LNCaP clone FGC (cell line): ENCODE measurements at regions not wholly inside any gene's neighbourhood (a gene's known extent, or its start where the extent isn't known, plus 50 kb on each side); places are given as distances from the start of the nearest gene placed in this dataset.

Source experiments
- DNase-seq: peaks from one replicate; pipeline ENCODE4 v3.0.0-alpha.2; 2011; ENCODE audit warnings: low read depth
- H3K4me3 ChIP-seq: 2 replicates; pipeline ENCODE4 v1.5.1; 2011; ENCODE audit warnings: mild to moderate bottlenecking, low read depth, low read length, control low read depth
- CTCF ChIP-seq: IDR thresholded peaks from 2 replicates; pipeline ENCODE4 v1.5.1; 2012; ENCODE audit warnings: mild to moderate bottlenecking; ENCODE audit not compliant: control insufficient read depth, insufficient read depth; ENCODE audit errors: extremely low read depth

DNA sequence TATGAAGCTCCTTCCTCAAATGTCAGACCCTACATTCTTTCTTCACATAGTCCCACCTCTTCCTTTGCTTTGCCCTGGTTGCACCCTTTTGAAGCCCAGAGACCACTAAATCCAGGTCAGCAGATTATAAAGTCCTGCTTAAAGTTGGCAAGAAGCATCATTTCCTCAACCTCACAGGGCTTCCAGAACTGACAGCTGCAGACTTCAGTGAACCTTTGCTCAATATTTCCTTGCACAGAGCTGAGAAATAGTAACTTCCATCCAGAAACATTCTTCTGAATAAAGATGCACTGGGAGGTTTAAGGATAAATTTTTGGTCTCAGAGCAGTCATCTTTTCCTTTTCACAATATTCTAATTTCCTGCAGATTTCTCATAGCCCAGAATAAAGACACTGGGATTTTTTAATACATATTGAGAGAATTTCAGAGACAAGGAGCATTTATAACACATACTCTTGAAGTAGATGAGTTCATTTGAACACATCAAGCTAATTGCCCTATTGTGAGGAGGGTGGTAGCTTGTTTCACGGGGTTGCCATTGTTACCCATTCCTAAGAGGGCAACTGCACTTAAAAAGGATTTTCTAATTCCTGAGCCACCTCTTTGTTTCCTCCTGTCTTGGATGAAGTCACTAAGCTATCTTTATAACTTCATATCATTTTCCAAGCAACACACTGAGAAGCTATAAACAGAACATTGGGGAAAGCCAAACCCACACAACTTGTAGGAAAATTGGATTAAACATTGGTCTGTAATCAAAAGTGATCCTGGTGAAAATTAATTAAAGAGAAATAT, 150.2 kb upstream of the PLN start:
- H3K4me3 ChIP-seq = no peak overlapping the region
- no peak for TF ChIP-seq CTCF
- no peak for DNase-seq

- H3K4me3 ChIP-seq = no peak overlapping the region
- TF ChIP-seq CTCF = no peak
- no peak for DNase-seq
Observed at GRCh38 chr6:118400098-118400497, 148.0 kb upstream of the PLN start.

- no peak for TF ChIP-seq CTCF
- H3K4me3 ChIP-seq = no peak overlapping the region
- no peak for DNase-seq
Observed at GRCh38 chr6:118400582-118400981, 147.5 kb upstream of the PLN start.

GRCh38 chr6:118401325-118401975, 146.6 kb upstream of the PLN start:
- TF ChIP-seq CTCF = no peak
- no peak for DNase-seq
- H3K4me3 ChIP-seq = no peak overlapping the region

GRCh38 chr6:118403036-118403435, 145.1 kb upstream of the PLN start:
- DNase-seq = no peak
- TF ChIP-seq CTCF = no peak
- no peak overlapping the region for H3K4me3 ChIP-seq

DNA sequence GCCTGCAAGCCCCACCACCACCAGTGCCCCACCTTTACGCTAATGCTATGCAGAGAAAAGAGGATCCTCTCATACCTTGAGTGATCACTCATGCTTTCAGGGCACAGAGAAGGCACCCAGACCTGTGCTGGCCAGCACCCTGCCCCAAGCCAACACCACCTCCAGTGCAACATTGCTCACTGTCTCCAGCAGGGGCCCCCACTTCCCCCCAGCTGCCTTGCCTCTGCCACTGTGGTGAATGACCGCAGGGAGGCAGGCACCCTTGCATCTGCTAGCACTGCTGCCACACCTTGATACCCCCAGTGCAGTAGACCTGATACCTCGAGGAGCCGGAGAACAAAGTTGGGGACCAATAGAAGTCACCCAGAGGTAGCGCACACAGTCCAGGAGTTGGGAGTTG, 139.2 kb upstream of the PLN start:
- no peak overlapping the region for H3K4me3 ChIP-seq
- 0 out of 2 replicates have a peak, but pooled peaks have one; percentile 11 for TF ChIP-seq CTCF
- no peak for DNase-seq

DNA sequence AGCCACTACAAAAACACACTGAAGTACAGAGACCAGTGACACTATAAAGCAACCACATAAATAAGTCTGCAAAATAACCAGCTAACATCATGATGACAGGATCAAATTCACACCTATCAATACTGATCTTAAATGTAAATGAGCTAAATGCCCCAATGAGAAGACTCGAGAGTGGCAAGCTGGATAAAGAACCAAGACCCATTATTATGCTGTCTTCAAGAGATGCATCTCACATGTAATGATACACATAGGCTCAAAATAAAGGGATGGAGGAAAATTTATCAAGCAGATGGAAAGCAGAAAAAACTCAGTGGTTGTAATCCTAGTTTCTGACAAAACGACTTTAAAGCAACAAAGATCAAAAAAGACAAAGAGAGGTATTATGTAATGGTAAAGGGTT, 138.1 kb upstream of the PLN start:
- H3K4me3 ChIP-seq = no peak overlapping the region
- no peak for DNase-seq
- no peak for TF ChIP-seq CTCF
